Caco-2 (cell line): ENCODE measurements at regions not wholly inside any gene's neighbourhood (a gene's known extent, or its start where the extent isn't known, plus 50 kb on each side); places are given as distances from the start of the nearest gene placed in this dataset.

ENCODE experiments used
- BruUV-seq: library from RNA; stranded (reverse); fragments of 400-500 nt; replicated peaks from 2 replicates; lab custom pipeline; 2021; lab: Mats Ljungman, UMichigan
- CTCF ChIA-PET: fragments of 300-600 bp; sonication (Branson Sonifier 250); formaldehyde crosslinking; loops from one replicate; lab custom pipeline; 2022; ENCODE audit warnings: antibody characterized with exemption; lab: Charles Lee
- POLR2A ChIA-PET: fragments of 300-600 bp; sonication (Branson Sonifier 250); formaldehyde crosslinking; loops from one replicate; lab custom pipeline; 2022; ENCODE audit warnings: antibody characterized with exemption; lab: Charles Lee
- DNase-seq, 2 experiments: peaks; one replicate each; pipeline versions ENCODE4 v3.0.0 to v3.0.0-alpha.2; 2020 to 2022
- H3K27me3 ChIP-seq: replicated peaks from 2 replicates; pipeline ENCODE4 v1.6.0; 2011; ENCODE audit warnings: low read length; ENCODE audit not compliant: control insufficient read depth, insufficient read depth
- H3K36me3 ChIP-seq: 2 replicates; pipeline ENCODE4 v1.5.1; 2011; ENCODE audit warnings: low read length; ENCODE audit not compliant: control insufficient read depth, insufficient read depth
- H3K4me1 ChIP-seq: fragments of 250-450 bp; sonication (Bioruptor Pico); 2 replicates; pipeline ENCODE4 v1.5.1; 2020; ENCODE audit warnings: mild to moderate bottlenecking
- H3K4me3 ChIP-seq: 2 replicates; pipeline ENCODE4 v1.5.1; 2011; ENCODE audit warnings: low read depth, mild to moderate bottlenecking, control low read depth, low read length
- H3K9me3 ChIP-seq: fragments of 250-450 bp; sonication (Bioruptor Pico); 2 replicates; pipeline ENCODE4 v1.5.1; 2020; ENCODE audit warnings: mild to moderate bottlenecking, moderate library complexity
- H3K27ac Mint-ChIP-seq: one replicate; pipeline ENCODE4 v1.8.0; 2022; ENCODE audit warnings: mixed read lengths; ENCODE audit not compliant: unreplicated experiment
- H3K27me3 Mint-ChIP-seq: one replicate; pipeline ENCODE4 v1.8.0; 2022; ENCODE audit warnings: mixed read lengths; ENCODE audit not compliant: insufficient read depth, unreplicated experiment
- H3K36me3 Mint-ChIP-seq: one replicate; pipeline ENCODE4 v1.8.0; 2022; ENCODE audit warnings: mild to moderate bottlenecking, mixed read lengths; ENCODE audit not compliant: insufficient read depth, unreplicated experiment
- H3K4me1 Mint-ChIP-seq: one replicate; pipeline ENCODE4 v1.8.0; 2022; ENCODE audit warnings: low read depth, mixed read lengths; ENCODE audit not compliant: unreplicated experiment
- H3K4me3 Mint-ChIP-seq: one replicate; pipeline ENCODE4 v1.8.0; 2022; ENCODE audit warnings: mild to moderate bottlenecking, moderate library complexity, mixed read lengths; ENCODE audit not compliant: unreplicated experiment
- H3K9me3 Mint-ChIP-seq: one replicate; pipeline ENCODE4 v1.8.0; 2022; ENCODE audit warnings: mixed read lengths; ENCODE audit not compliant: unreplicated experiment
- intact Hi-C: fragments of 100-400 bp; cut with micrococcal nuclease; formaldehyde crosslinking; loops from one replicate; pipeline ENCODE4 v1.10.0; 2022; ENCODE audit not compliant: unreplicated experiment
- TF ChIP-seq, protein P1 (sequence below), 2 experiments: fragments of 200-600 bp in 1 of 2; IDR thresholded peaks; 1 replicate in 1 of 2; 2 replicates in 1 of 2; pipeline versions ENCODE4 v1.5.1 to v1.8.0; 2011 to 2022; ENCODE audit warnings: antibody characterized with exemption in 1 of 2, control low read depth in 1 of 2, inconsistent platforms in 1 of 2, low read depth in 1 of 2, low read length in 1 of 2, mild to moderate bottlenecking in 1 of 2, moderate library complexity in 1 of 2; ENCODE audit not compliant: insufficient read depth in 1 of 2, severe bottlenecking in 1 of 2, unreplicated experiment in 1 of 2

DNA sequence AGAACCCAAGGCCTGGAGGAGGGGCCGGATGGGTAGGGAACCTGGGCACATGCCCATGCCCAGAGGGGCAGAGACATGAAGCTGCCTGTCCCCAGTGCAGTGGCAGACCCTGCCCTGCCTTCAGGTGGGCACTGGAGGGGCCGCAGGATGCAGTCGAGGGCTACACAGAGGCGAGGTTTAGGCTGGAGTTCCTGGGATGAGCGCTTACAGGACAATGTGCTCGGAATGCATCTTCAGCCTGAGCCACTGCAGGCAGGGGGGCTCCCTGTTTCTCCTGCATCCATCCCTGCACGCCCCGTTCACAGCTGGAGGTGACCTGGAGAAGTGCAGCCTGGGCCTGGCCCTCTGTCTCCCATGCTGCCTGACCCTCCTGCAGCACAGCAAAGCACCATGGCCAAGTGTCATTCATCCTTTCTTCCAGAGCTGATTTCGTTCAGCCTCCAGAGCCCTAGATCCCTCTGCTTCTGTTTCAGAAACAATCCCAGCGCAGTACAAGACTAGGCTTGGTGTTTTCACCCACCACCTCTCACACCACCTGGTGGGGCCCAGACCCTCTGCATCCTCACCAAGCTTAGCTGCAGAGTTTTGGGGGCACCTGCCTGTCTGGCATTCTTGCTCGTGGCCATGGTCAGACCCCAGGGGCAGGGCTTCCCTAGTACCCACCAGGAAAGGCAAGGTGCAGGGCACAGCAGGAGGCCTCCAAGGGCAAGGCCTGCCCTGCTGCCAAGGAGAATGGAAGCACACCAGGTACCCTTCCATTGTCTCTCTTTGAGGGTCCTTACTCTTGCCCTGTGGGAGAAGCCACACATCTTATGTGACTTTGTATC, 311.9 kb downstream of the TCERG1L start:
- intact Hi-C loops = no loop called here
- Mint-ChIP-seq H3K4me1 (no peaks in the 10 kb centered on the region), H3K27me3 (peaks cover 7% of the 10 kb centered on the region), H3K27ac (no peak overlapping the region), H3K36me3 (no peaks in the 10 kb centered on the region), H3K4me3 (no peak overlapping the region), H3K9me3 (peaks cover 17% of the 10 kb centered on the region)
- no peaks in the 10 kb centered on the region for H3K4me1 ChIP-seq
- ChIA-PET POLR2A (no interaction called here), CTCF (no interaction called here)
- DNase-seq = no peak
- no TSS peak for BruUV-seq
- H3K4me3 ChIP-seq = no peak overlapping the region
- H3K27me3 ChIP-seq = no peaks in the 10 kb centered on the region
- TF ChIP-seq, protein P1, sequence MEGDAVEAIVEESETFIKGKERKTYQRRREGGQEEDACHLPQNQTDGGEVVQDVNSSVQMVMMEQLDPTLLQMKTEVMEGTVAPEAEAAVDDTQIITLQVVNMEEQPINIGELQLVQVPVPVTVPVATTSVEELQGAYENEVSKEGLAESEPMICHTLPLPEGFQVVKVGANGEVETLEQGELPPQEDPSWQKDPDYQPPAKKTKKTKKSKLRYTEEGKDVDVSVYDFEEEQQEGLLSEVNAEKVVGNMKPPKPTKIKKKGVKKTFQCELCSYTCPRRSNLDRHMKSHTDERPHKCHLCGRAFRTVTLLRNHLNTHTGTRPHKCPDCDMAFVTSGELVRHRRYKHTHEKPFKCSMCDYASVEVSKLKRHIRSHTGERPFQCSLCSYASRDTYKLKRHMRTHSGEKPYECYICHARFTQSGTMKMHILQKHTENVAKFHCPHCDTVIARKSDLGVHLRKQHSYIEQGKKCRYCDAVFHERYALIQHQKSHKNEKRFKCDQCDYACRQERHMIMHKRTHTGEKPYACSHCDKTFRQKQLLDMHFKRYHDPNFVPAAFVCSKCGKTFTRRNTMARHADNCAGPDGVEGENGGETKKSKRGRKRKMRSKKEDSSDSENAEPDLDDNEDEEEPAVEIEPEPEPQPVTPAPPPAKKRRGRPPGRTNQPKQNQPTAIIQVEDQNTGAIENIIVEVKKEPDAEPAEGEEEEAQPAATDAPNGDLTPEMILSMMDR (IDR thresholded peaks at IDR 0.05; ENCODE audit: insufficient read depth in 1 of 2, low read depth in 1 of 2, low read length in 1 of 2, severe bottlenecking in 1 of 2, unreplicated experiment in 1 of 2) = no peak
- no peaks in the 10 kb centered on the region for H3K9me3 ChIP-seq
- H3K36me3 ChIP-seq = no peaks in the 10 kb centered on the region

DNA sequence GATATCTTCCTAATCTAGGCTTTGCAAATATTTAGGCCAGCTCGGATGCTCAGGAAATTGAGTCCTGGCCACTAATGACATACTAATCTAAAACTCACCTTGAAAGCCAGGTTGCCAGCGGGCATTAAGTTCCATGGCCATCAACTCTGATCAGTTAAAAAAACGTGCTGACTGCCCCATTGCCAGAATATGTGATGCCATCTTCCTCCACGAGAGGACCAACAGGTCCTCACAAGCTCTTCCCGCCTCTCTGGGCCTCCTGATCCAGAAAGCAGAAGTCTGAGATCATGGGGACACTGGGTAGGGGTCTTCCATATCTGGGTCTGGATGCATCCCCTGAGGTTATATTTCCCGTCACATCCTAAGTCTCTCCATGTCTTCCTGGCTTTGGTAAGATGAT, 311.3 kb downstream of the TCERG1L start:
- H3K27ac Mint-ChIP-seq = no peak overlapping the region
- peaks cover 7% of the 10 kb centered on the region for H3K27me3 Mint-ChIP-seq
- H3K9me3 Mint-ChIP-seq = peaks cover 17% of the 10 kb centered on the region
- intact Hi-C loops = no loop called here
- POLR2A ChIA-PET = no interaction called here
- BruUV-seq = no TSS peak
- no peaks in the 10 kb centered on the region for H3K36me3 Mint-ChIP-seq
- CTCF ChIA-PET = no interaction called here
- no peak overlapping the region for H3K4me3 Mint-ChIP-seq
- Histone ChIP-seq H3K27me3 (no peaks in the 10 kb centered on the region), H3K9me3 (no peaks in the 10 kb centered on the region), H3K36me3 (no peaks in the 10 kb centered on the region), H3K4me3 (no peak overlapping the region), H3K4me1 (no peaks in the 10 kb centered on the region)
- no peak for DNase-seq
- H3K4me1 Mint-ChIP-seq = no peaks in the 10 kb centered on the region
- TF ChIP-seq, protein P1 (IDR thresholded peaks at IDR 0.05; ENCODE audit: insufficient read depth in 1 of 2, low read depth in 1 of 2, low read length in 1 of 2, severe bottlenecking in 1 of 2, unreplicated experiment in 1 of 2) = no peak

DNA sequence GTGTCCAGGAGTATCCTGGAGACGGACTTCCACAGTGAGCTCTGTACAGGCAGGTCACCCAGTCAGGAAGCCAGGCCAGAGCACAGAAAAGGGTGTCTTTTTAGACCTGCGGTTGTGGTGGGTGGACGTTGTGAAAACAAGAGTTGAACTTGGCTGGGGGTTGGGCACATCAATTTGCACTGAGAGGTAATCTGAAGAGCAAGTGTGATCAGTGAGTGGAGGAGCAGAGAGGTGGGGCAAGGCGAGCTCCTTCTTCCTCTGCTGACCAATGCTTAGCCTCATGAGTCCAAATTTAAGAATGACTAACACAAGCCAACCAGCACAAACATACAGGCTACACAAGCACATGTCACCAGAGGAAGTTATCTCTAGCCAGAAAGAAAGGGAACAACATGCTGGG, 310.8 kb downstream of the TCERG1L start:
- H3K4me1 Mint-ChIP-seq = no peaks in the 10 kb centered on the region
- BruUV-seq = no TSS peak
- ChIA-PET CTCF (no interaction called here), POLR2A (no interaction called here)
- Histone ChIP-seq H3K9me3 (no peaks in the 10 kb centered on the region), H3K36me3 (no peaks in the 10 kb centered on the region), H3K4me3 (no peak overlapping the region), H3K27me3 (no peaks in the 10 kb centered on the region), H3K4me1 (no peaks in the 10 kb centered on the region)
- peaks cover 7% of the 10 kb centered on the region for H3K27me3 Mint-ChIP-seq
- intact Hi-C loops = no loop called here
- H3K36me3 Mint-ChIP-seq = no peaks in the 10 kb centered on the region
- H3K4me3 Mint-ChIP-seq = no peak overlapping the region
- H3K27ac Mint-ChIP-seq = no peak overlapping the region
- no peak for DNase-seq
- peaks cover 13% of the 10 kb centered on the region for H3K9me3 Mint-ChIP-seq
- TF ChIP-seq, protein P1 (IDR thresholded peaks at IDR 0.05; ENCODE audit: insufficient read depth in 1 of 2, low read depth in 1 of 2, low read length in 1 of 2, severe bottlenecking in 1 of 2, unreplicated experiment in 1 of 2) = no peak
